Keratinocyte (primary cell): ENCODE measurements at regions not wholly inside any gene's neighbourhood (a gene's known extent, or its start where the extent isn't known, plus 50 kb on each side); places are given as distances from the start of the nearest gene placed in this dataset.

Experiments
- CTCF ChIP-seq, 3 experiments: IDR thresholded peaks in 1 of 3; conservative IDR thresholded peaks in 1 of 3; optimal IDR thresholded peaks in 1 of 3; 2 replicates in 2 of 3; 3 replicates in 1 of 3; pipeline versions ENCODE3 to v1.5.1; 2011; ENCODE audit warnings: low read length in 3 of 3, mild to moderate bottlenecking in 3 of 3, moderate library complexity in 2 of 3, control low read depth in 1 of 3, inconsistent platforms in 1 of 3; ENCODE audit not compliant: insufficient read depth in 2 of 3; ENCODE audit errors: extremely low read depth in 1 of 3
- EZH2 ChIP-seq: IDR thresholded peaks from one replicate; pipeline ENCODE4 v1.6.1; 2012; ENCODE audit warnings: inconsistent platforms, mild to moderate bottlenecking, low read length, moderate library complexity

- TF ChIP-seq EZH2 (no peak), CTCF (optimal IDR thresholded peaks at IDR 0.05 in 1 of 3, IDR thresholded peaks at IDR 0.05 in 1 of 3, conservative IDR thresholded peaks at IDR 0.05 in 1 of 3; ENCODE audit: extremely low read depth in 1 of 3, insufficient read depth in 2 of 3, low read length in 3 of 3) (no peak)
These were observed 133.4 kb upstream of the OSMR start for GRCh38 chr5:38712391-38712790.
